ENCODE measurements at regions not wholly inside any gene's neighbourhood (a gene's known extent, or its start where the extent isn't known, plus 50 kb on each side); places are given as distances from the start of the nearest gene placed in this dataset.

GRCh38 chr2:146939991-146940685 is 904.7 kb upstream of the ACVR2A start:
- FAIRE-seq = no peak

- FAIRE-seq = no peak
Measured at GRCh38 chr2:146934921-146935320, 909.9 kb upstream of the ACVR2A start.

GRCh38 chr2:146931109-146931508 is 913.7 kb upstream of the ACVR2A start:
- FAIRE-seq = no peak

GRCh38 chr2:146927080-146927711 is 917.6 kb upstream of the ACVR2A start:
- FAIRE-seq = no peak

- FAIRE-seq = no peak
Measured at GRCh38 chr2:146918280-146918679, 926.5 kb upstream of the ACVR2A start.

- FAIRE-seq = no peak
Measured at GRCh38 chr2:146917431-146918042, 927.3 kb upstream of the ACVR2A start.

GRCh38 chr2:146916914-146917313 is 927.9 kb upstream of the ACVR2A start:
- no peak for FAIRE-seq

GRCh38 chr2:146913476-146913875 is 931.4 kb upstream of the ACVR2A start:
- FAIRE-seq = no peak

- FAIRE-seq = no peak
Measured at GRCh38 chr2:146912536-146912935, 932.3 kb upstream of the ACVR2A start.

- no peak for FAIRE-seq
Measured at GRCh38 chr2:146908776-146909175, 936.1 kb upstream of the ACVR2A start.

GRCh38 chr2:146898083-146898482 is 946.7 kb upstream of the ACVR2A start:
- FAIRE-seq = no peak

GRCh38 chr2:146894514-146894913 is 950.3 kb upstream of the ACVR2A start:
- no peak for FAIRE-seq

GRCh38 chr2:146893500-146894041 is 951.3 kb upstream of the ACVR2A start:
- no peak for FAIRE-seq

- FAIRE-seq = no peak
Measured at GRCh38 chr2:146890491-146890890, 954.3 kb upstream of the ACVR2A start.

GRCh38 chr2:146879882-146880281 is 964.9 kb upstream of the ACVR2A start:
- FAIRE-seq = no peak

- FAIRE-seq = no peak
Measured at GRCh38 chr2:146874260-146874658, 970.6 kb upstream of the ACVR2A start.

GRCh38 chr2:146873646-146874259 is 971.1 kb upstream of the ACVR2A start:
- FAIRE-seq = no peak

- FAIRE-seq = no peak
Measured at GRCh38 chr2:146873056-146873455, 971.8 kb upstream of the ACVR2A start.

GRCh38 chr2:146870691-146871090 is 974.1 kb upstream of the ACVR2A start:
- no peak for FAIRE-seq

- no peak for FAIRE-seq
Measured at GRCh38 chr2:146869328-146869727, 975.5 kb upstream of the ACVR2A start.

- no peak for FAIRE-seq
Measured at GRCh38 chr2:146868051-146868450, 976.8 kb upstream of the ACVR2A start.

GRCh38 chr2:146867477-146867986 is 977.3 kb upstream of the ACVR2A start:
- no peak for FAIRE-seq

GRCh38 chr2:146853741-146854444 is 990.9 kb upstream of the ACVR2A start:
- no peak for FAIRE-seq

Measured in islet of Langerhans (tissue), 1 donor.